Lung (tissue), 11 donors: ENCODE measurements at regions not wholly inside any gene's neighbourhood (a gene's known extent, or its start where the extent isn't known, plus 50 kb on each side); places are given as distances from the start of the nearest gene placed in this dataset.

Experiments
- ATAC-seq: fragments of 200-7000 bp; cut with Tn5 transposase; one replicate; pipeline ENCODE4 v1.9.1; 2020; ENCODE audit warnings: moderate number of reproducible peaks; ENCODE audit not compliant: insufficient read depth, low FRiP score
- DNase-seq, 3 donors: peaks; one replicate each; pipeline ENCODE4 v3.0.0-alpha.2; 2013 to 2017
- H3K27ac ChIP-seq, 2 donors: one replicate each; pipeline ENCODE4 v1.5.1; 2013; ENCODE audit warnings: mild to moderate bottlenecking in 2 of 2, moderate library complexity in 2 of 2, control low read depth in 1 of 2, inconsistent platforms in 1 of 2, low read depth in 1 of 2, low read length in 1 of 2
- H3K27me3 ChIP-seq, 3 donors: one replicate each; pipeline ENCODE4 v1.5.1; 2013; ENCODE audit warnings: low read length in 2 of 3; ENCODE audit not compliant: control insufficient read depth in 3 of 3, insufficient read depth in 3 of 3
- H3K36me3 ChIP-seq, 4 donors: one replicate each; pipeline ENCODE4 v1.5.1; 2013; ENCODE audit warnings: low read length in 4 of 4, mild to moderate bottlenecking in 1 of 4, moderate library complexity in 1 of 4; ENCODE audit not compliant: control insufficient read depth in 4 of 4, insufficient read depth in 4 of 4
- H3K4me1 ChIP-seq, 5 donors: one replicate each; pipeline ENCODE4 v1.5.1; 2013; ENCODE audit warnings: low read length in 5 of 5, mild to moderate bottlenecking in 2 of 5, moderate library complexity in 1 of 5; ENCODE audit not compliant: control insufficient read depth in 5 of 5, insufficient read depth in 5 of 5
- H3K4me3 ChIP-seq: one replicate; pipeline ENCODE4 v1.5.1; 2013; ENCODE audit warnings: mild to moderate bottlenecking, control low read depth, moderate library complexity
- H3K9ac ChIP-seq, 2 donors: one replicate each; pipeline ENCODE4 v1.5.1; 2013; ENCODE audit warnings: low read length in 2 of 2, control low read depth in 1 of 2; ENCODE audit not compliant: insufficient read depth in 1 of 2
- H3K9me3 ChIP-seq, 4 donors: one replicate each; pipeline ENCODE4 v1.5.1; 2013; ENCODE audit warnings: low read length in 3 of 4, mild to moderate bottlenecking in 1 of 4, moderate library complexity in 1 of 4; ENCODE audit not compliant: control insufficient read depth in 4 of 4, insufficient read depth in 3 of 4
- WGBS, 2 donors: extraction: QIAGEN DNeasy Blood & Tissue Kit; methylation state at CpG; one replicate each; pipeline ENCODE4 v1.1.7; 2013; 5-methylcytosine and 5-hydroxymethylcytosine counted together
- TF ChIP-seq, protein P1 (sequence below): IDR thresholded peaks from 2 replicates; pipeline ENCODE4 v1.5.1; 2012; ENCODE audit warnings: mild to moderate bottlenecking; ENCODE audit errors: control extremely low read depth, extremely low read depth
- donor health status: control.
- donor health status: control.
- donor health status: Bipolar disorder and iron deficiency.
- donor health status: healthy.
- donor health status: DM: yes; HTN: yes; CAD: no.

DNA sequence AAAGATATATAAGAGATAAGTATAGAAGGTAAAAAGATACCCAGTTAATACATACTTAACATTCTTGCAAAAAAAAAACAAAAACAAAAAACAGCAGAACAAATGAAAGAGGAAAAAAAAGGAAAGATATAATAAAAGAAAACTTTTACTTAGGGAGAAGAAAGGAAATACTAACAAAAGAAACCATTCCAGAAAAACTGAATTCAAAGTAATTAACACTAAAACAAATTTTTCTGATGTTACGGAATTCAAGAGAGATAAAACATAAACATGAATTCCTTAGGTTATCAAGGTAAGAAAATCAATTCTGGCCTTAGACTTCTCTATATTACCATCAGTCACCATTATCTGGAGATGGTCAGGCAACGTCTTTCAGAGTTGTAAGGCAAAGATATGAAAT lies 261.8 kb downstream of the ZEB2 start:
- no peak overlapping the region for H3K4me3 ChIP-seq
- ATAC-seq, result no peak
- no peak overlapping the region for H3K9ac ChIP-seq
- no peaks in the 10 kb centered on the region for H3K4me1 ChIP-seq
- 97 to 98% methylated on average over 2 of the region's 2 CpGs for WGBS, 2 donors
- no peak overlapping the region for H3K27ac ChIP-seq
- TF ChIP-seq, protein P1, sequence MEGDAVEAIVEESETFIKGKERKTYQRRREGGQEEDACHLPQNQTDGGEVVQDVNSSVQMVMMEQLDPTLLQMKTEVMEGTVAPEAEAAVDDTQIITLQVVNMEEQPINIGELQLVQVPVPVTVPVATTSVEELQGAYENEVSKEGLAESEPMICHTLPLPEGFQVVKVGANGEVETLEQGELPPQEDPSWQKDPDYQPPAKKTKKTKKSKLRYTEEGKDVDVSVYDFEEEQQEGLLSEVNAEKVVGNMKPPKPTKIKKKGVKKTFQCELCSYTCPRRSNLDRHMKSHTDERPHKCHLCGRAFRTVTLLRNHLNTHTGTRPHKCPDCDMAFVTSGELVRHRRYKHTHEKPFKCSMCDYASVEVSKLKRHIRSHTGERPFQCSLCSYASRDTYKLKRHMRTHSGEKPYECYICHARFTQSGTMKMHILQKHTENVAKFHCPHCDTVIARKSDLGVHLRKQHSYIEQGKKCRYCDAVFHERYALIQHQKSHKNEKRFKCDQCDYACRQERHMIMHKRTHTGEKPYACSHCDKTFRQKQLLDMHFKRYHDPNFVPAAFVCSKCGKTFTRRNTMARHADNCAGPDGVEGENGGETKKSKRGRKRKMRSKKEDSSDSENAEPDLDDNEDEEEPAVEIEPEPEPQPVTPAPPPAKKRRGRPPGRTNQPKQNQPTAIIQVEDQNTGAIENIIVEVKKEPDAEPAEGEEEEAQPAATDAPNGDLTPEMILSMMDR, result no peak
- no peaks in the 10 kb centered on the region for H3K27me3 ChIP-seq
- H3K36me3 ChIP-seq, result peaks cover 0 to 4% (median 1%) of the 10 kb centered on the region in 4 donors
- no peak for DNase-seq
- H3K9me3 ChIP-seq, result peaks cover 5 to 15% (median 8%) of the 10 kb centered on the region in 4 donors

DNA sequence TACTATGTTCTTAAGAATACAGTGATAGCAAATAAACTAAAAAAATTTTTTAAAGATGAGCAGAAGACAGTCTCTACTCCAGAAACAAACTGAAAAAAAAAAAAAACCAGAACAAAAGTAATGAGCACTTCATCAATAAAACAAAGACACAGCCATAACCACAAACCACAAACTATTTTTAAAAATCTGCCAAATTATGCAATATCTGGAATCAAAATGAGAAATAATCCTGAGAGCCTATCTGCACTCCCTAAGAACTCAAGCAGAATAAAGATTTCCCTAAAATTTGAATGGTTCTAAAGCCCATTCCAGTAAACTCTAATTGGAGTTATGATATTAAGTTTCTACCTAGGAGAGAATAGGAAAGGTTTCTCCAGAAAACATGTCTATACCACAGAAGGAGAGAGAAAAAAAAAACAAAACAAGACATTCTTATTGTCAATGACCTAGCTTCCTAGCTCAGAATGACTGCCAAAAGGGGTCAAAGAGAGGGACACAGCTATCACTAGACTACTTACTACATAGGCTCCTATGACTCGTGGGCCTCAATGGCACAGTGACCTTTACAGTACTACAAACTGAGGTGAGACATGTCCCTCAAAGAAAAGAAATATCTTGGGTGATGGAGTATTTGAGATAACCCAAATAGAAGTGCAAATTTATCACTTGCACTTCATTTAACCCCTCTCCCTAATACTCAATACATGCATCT lies 262.8 kb downstream of the ZEB2 start:
- 43 to 90% methylated on average over 1 of the region's 1 CpG for WGBS, 2 donors
- H3K27ac ChIP-seq, result no peak overlapping the region
- peaks cover 5 to 15% (median 11%) of the 10 kb centered on the region in 4 donors for H3K9me3 ChIP-seq
- H3K4me1 ChIP-seq, result no peaks in the 10 kb centered on the region
- H3K27me3 ChIP-seq, result no peaks in the 10 kb centered on the region
- no peak overlapping the region for H3K4me3 ChIP-seq
- no peak for ATAC-seq
- DNase-seq, result no peak
- TF ChIP-seq, protein P1, result no peak
- peaks cover 0 to 7% (median 2%) of the 10 kb centered on the region in 4 donors for H3K36me3 ChIP-seq
- H3K9ac ChIP-seq, result no peak overlapping the region

DNA sequence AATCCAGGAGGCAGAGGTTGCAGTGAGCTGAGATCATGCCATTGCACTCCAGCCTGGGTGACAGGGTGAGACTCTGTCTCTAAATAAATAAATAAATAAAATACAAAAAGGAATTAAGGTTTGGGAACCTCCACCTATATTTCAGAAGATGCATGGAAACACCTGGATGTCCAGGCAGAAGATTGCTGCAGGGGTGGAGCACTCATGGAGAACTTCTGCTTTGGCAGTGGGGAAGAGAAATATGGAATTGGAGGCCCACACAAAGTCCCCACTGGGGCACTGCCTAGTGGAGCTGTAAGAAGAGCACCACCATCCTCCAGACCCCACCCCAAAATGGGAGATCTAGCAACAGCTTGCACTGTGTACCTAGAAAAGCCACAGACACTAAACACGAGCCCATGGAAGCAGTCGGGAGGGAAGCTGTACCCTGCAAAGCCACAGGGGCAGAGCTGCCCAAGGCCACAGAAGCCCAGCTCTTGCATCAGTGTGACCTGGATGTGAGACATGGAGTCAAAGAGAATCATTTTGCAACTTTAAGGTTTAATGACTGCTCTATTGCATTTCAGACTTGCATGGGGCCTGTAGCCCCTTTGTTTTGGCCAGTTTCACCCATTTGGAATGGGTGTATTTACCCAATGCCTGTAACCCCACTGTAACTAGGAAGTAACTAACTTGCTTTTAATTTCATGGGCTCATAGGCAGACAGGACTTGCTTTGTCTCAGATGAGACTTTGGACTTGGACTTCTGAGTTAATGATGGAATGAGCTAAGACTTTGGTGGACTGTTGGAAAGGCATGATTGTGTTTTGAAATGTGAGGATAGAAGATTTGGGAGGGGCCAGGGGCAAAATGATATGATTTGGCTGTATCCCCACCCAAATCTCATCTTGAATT lies 265.3 kb downstream of the ZEB2 start:
- H3K9me3 ChIP-seq, result peaks cover 5 to 15% (median 11%) of the 10 kb centered on the region in 4 donors

More for the DNA sequence above, 265.3 kb downstream of the ZEB2 start:
- no peak overlapping the region for H3K9ac ChIP-seq
- H3K36me3 ChIP-seq, result peaks cover 0 to 7% (median 2%) of the 10 kb centered on the region in 4 donors
- ATAC-seq, result no peak
- no peak overlapping the region for H3K27ac ChIP-seq
- H3K4me1 ChIP-seq, result no peaks in the 10 kb centered on the region
- TF ChIP-seq, protein P1, result no peak
- no peak for DNase-seq
- H3K4me3 ChIP-seq, result no peak overlapping the region
- H3K27me3 ChIP-seq, result no peaks in the 10 kb centered on the region
- WGBS, 2 donors, result 94 to 97% methylated on average over 2 of the region's 2 CpGs
